Hepatocyte (in vitro differentiated cells): ENCODE measurements at regions not wholly inside any gene's neighbourhood (a gene's known extent, or its start where the extent isn't known, plus 50 kb on each side); places are given as distances from the start of the nearest gene placed in this dataset.

Experiments
- CTCF ChIP-seq: fragments of 200-600 bp; sonication (generic); IDR thresholded peaks from 2 replicates; pipeline ENCODE4 v1.5.1; 2016; ENCODE audit warnings: antibody characterized with exemption, mild to moderate bottlenecking; ENCODE audit not compliant: poor library complexity
- EZH2phosphoT487 ChIP-seq: fragments of 200-600 bp; sonication (generic); IDR thresholded peaks from one replicate; pipeline ENCODE4 v1.6.1; 2018; ENCODE audit warnings: antibody characterized with exemption, mild to moderate bottlenecking, low read depth, moderate library complexity; ENCODE audit not compliant: unreplicated experiment, severe bottlenecking

- TF ChIP-seq CTCF = no peak
- no peak for TF ChIP-seq EZH2phosphoT487
Observed at GRCh38 chr10:5288359-5288758, 76.4 kb upstream of the UCN3 start.
